ENCODE measurements at regions not wholly inside any gene's neighbourhood (a gene's known extent, or its start where the extent isn't known, plus 50 kb on each side); places are given as distances from the start of the nearest gene placed in this dataset.

DNA sequence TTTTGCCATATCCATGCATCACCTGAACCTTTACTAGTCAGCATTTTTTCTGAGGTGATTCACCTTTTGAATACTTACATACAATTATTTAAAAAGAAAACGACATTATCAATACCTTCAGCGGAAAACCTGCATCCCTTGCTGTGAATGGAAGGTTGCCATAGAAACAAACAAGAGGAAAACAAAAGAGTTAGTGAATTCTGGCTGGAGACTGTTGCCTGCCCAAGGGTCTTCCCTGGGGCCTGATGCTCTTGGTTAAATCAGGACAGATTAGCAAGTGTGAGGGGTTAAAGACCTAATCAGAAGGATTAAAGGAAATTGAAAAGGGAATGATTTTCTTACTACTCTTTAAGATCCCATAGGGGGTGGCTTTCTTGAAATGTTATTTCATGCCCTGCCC, 96.0 kb upstream of the WSCD2 start:
- intact Hi-C loops (cut with micrococcal nuclease) (no loop called here), in situ Hi-C loops (cut with MboI; ENCODE audit: low sequenced_read_pairs) (no loop called here), dilution Hi-C loops (cut with HindIII; ENCODE audit: low sequenced_read_pairs, unreplicated experiment) (no loop called here)
- Histone ChIP-seq H3K18ac (ENCODE audit: low read depth, low read length) (no peak overlapping the region), H3K9me3 (ENCODE audit: control insufficient read depth, insufficient read depth, low read length) (peaks cover 7% of the 10 kb centered on the region; the same call in 1 of the 2 replicates), H3K56ac (ENCODE audit: extremely low read depth, insufficient read depth, low read length) (no peak overlapping the region), H4K91ac (ENCODE audit: insufficient read depth, low read depth, low read length) (no peak overlapping the region), H2AK9ac (replicated peaks; ENCODE audit: low read depth, low read length, poor library complexity) (no peak overlapping the region), H3K79me1 (ENCODE audit: low read depth in 1 of 2, low read length in 2 of 2) (no peaks in the 10 kb centered on the region), H3K4me1 (ENCODE audit: control insufficient read depth, insufficient read depth, low read length) (no peaks in the 10 kb centered on the region), H3K23ac (ENCODE audit: low read depth, low read length) (no peak overlapping the region), H3K14ac (replicated peaks; ENCODE audit: low read depth, low read length) (no peak overlapping the region), H3K36me3 (ENCODE audit: control insufficient read depth, insufficient read depth, low read length) (no peaks in the 10 kb centered on the region), H3K4ac (ENCODE audit: low read depth, low read length) (no peak overlapping the region), H3K27me3 (ENCODE audit: control insufficient read depth, insufficient read depth, low read length) (no peaks in the 10 kb centered on the region), H3K27ac (ENCODE audit: insufficient read depth, low read length) (no peak overlapping the region), H3K4me2 (ENCODE audit: low read depth, low read length) (no peak overlapping the region), H3K9me1 (ENCODE audit: insufficient read depth, low read length) (no peaks in the 10 kb centered on the region), H2AFZ (replicated peaks; ENCODE audit: low read length, poor library complexity) (no peak overlapping the region), H2BK120ac (ENCODE audit: low read depth, low read length) (no peak overlapping the region), H4K8ac (ENCODE audit: low read depth in 2 of 2, low read length in 2 of 2) (no peak overlapping the region), H3K9ac (ENCODE audit: low read depth, low read length) (no peak overlapping the region), H2BK20ac (ENCODE audit: low read depth, low read length) (no peak overlapping the region), H4K20me1 (ENCODE audit: insufficient read depth, low read length) (no peaks in the 10 kb centered on the region), H2AK5ac (ENCODE audit: low read depth, low read length) (no peak overlapping the region), H4K5ac (ENCODE audit: low read depth, low read length) (no peak overlapping the region), H2BK15ac (ENCODE audit: low read depth, low read length) (no peak overlapping the region), H2BK5ac (ENCODE audit: low read depth, low read length, poor library complexity, severe bottlenecking) (no peak overlapping the region), H3K4me3 (ENCODE audit: insufficient read depth, low read depth, low read length) (no peak overlapping the region)
- no TSS peak for BruUV-seq (replicated peaks)
- WGBS, 2 experiments (ENCODE audit: extremely low coverage in 2 of 2, insufficient read length in 1 of 2) = no CpG with 5 or more reads among the region's 2 CpGs
- ATAC-seq (ENCODE audit: low read depth) = no peak
- TF ChIP-seq, protein P1, sequence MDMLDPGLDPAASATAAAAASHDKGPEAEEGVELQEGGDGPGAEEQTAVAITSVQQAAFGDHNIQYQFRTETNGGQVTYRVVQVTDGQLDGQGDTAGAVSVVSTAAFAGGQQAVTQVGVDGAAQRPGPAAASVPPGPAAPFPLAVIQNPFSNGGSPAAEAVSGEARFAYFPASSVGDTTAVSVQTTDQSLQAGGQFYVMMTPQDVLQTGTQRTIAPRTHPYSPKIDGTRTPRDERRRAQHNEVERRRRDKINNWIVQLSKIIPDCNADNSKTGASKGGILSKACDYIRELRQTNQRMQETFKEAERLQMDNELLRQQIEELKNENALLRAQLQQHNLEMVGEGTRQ (IDR thresholded peaks at IDR 0.05; ENCODE audit: low read depth, low read length) = no peak
- TF ChIP-seq SMC3 (IDR thresholded peaks at IDR 0.05; ENCODE audit: low read depth, low read length) (no peak), MXI1 (IDR thresholded peaks at IDR 0.05; ENCODE audit: borderline replicate concordance, low read depth, low read length) (no peak), RFX5 (IDR thresholded peaks at IDR 0.05; ENCODE audit: low read depth, low read length) (no peak), CHD1 (IDR thresholded peaks at IDR 0.05; ENCODE audit: low read depth, low read length) (no peak), RCOR1 (IDR thresholded peaks at IDR 0.05; ENCODE audit: insufficient replicate concordance, low read length) (no peak), RAD21 (IDR thresholded peaks at IDR 0.05; ENCODE audit: low read length) (no peak), MAFK (IDR thresholded peaks at IDR 0.05; ENCODE audit: low read depth, low read length) (no peak), FOS (IDR thresholded peaks at IDR 0.05; ENCODE audit: low read depth, low read length) (no peak), POLR2A (IDR thresholded peaks at IDR 0.05; ENCODE audit: low read depth, low read length) (no peak), NFE2L2 (IDR thresholded peaks at IDR 0.05; ENCODE audit: low read depth, low read length) (no peak), CEBPB (IDR thresholded peaks at IDR 0.05; ENCODE audit: low read depth, low read length) (no peak), MAZ (IDR thresholded peaks at IDR 0.05; ENCODE audit: borderline replicate concordance, low read depth, low read length) (no peak), BHLHE40 (IDR thresholded peaks at IDR 0.05; ENCODE audit: low read depth, low read length) (no peak)
- TF ChIP-seq, protein P2, sequence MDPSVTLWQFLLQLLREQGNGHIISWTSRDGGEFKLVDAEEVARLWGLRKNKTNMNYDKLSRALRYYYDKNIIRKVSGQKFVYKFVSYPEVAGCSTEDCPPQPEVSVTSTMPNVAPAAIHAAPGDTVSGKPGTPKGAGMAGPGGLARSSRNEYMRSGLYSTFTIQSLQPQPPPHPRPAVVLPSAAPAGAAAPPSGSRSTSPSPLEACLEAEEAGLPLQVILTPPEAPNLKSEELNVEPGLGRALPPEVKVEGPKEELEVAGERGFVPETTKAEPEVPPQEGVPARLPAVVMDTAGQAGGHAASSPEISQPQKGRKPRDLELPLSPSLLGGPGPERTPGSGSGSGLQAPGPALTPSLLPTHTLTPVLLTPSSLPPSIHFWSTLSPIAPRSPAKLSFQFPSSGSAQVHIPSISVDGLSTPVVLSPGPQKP (IDR thresholded peaks at IDR 0.05; ENCODE audit: borderline replicate concordance, low read depth, low read length) = no peak
- TF ChIP-seq, protein P3, sequence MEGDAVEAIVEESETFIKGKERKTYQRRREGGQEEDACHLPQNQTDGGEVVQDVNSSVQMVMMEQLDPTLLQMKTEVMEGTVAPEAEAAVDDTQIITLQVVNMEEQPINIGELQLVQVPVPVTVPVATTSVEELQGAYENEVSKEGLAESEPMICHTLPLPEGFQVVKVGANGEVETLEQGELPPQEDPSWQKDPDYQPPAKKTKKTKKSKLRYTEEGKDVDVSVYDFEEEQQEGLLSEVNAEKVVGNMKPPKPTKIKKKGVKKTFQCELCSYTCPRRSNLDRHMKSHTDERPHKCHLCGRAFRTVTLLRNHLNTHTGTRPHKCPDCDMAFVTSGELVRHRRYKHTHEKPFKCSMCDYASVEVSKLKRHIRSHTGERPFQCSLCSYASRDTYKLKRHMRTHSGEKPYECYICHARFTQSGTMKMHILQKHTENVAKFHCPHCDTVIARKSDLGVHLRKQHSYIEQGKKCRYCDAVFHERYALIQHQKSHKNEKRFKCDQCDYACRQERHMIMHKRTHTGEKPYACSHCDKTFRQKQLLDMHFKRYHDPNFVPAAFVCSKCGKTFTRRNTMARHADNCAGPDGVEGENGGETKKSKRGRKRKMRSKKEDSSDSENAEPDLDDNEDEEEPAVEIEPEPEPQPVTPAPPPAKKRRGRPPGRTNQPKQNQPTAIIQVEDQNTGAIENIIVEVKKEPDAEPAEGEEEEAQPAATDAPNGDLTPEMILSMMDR (conservative IDR thresholded peaks at IDR 0.05; ENCODE audit: low read depth, low read length) = no peak
- DNase-seq = no peak
- POLR2A ChIA-PET (ENCODE audit: unreplicated experiment) = no interaction called here
- CTCF ChIA-PET = no interaction called here

Data from IMR-90 (cell line).